ENCODE measurements at regions not wholly inside any gene's neighbourhood (a gene's known extent, or its start where the extent isn't known, plus 50 kb on each side); places are given as distances from the start of the nearest gene placed in this dataset.

GRCh38 chr22:22796724-22797123 is 90.9 kb upstream of the IGLL5 start:
- no peaks in the 10 kb centered on the region for H3K4me1 ChIP-seq (ENCODE audit: control insufficient read depth, insufficient read depth, low read length)
- H3K36me3 ChIP-seq (ENCODE audit: control insufficient read depth in 2 of 2, insufficient read depth in 1 of 2, low read length in 2 of 2) = no peaks in the 10 kb centered on the region
- ChIA-PET CTCF (interaction anchor here (0.5 to 1.6 kb wide), 6 partner anchors 9 to 302 kb away, joined by 3 to 6 read pairs (median 4); no protein-coding TSS in a partner anchor), POLR2A (no interaction called here)
- H3K27ac ChIP-seq (ENCODE audit: extremely low read depth, low read depth, low read length) = no peak overlapping the region
- H3K4me3 ChIP-seq (ENCODE audit: low read depth, low read length) = no peak overlapping the region
- H3K9me3 ChIP-seq (ENCODE audit: control insufficient read depth, insufficient read depth, low read depth, low read length) = no peaks in the 10 kb centered on the region
- TF ChIP-seq ATF2 (tag by site-specific recombination; IDR thresholded peaks at IDR 0.05; ENCODE audit: low read depth) = no peak
- no peak for TF ChIP-seq ZFP3 (tag by site-specific recombination; IDR thresholded peaks at IDR 0.05; ENCODE audit: low read depth)
- no peak for TF ChIP-seq PRDM6 (tag by site-specific recombination; IDR thresholded peaks at IDR 0.05)
- no peak for TF ChIP-seq FEZF1 (tag by site-specific recombination; IDR thresholded peaks at IDR 0.05)
- no peak for TF ChIP-seq HOXD13 (CRISPR knock-in tag; IDR thresholded peaks at IDR 0.05; ENCODE audit: borderline replicate concordance)
- no peak for TF ChIP-seq ZNF114 (tag by site-specific recombination; IDR thresholded peaks at IDR 0.05)
- TF ChIP-seq ZNF549 (tag by site-specific recombination; IDR thresholded peaks at IDR 0.05) = no peak
- no peak for TF ChIP-seq REST (tag by site-specific recombination; IDR thresholded peaks at IDR 0.05)
- no peak for TF ChIP-seq GFI1B (tag by site-specific recombination; IDR thresholded peaks at IDR 0.05)
- TF ChIP-seq ZNF624 (tag by site-specific recombination; IDR thresholded peaks at IDR 0.05) = no peak
- no peak for TF ChIP-seq ZNF571 (tag by site-specific recombination; IDR thresholded peaks at IDR 0.05)
- TF ChIP-seq ZNF214 (tag by site-specific recombination; IDR thresholded peaks at IDR 0.05; ENCODE audit: borderline replicate concordance) = no peak

- no peaks in the 10 kb centered on the region for H3K36me3 ChIP-seq (ENCODE audit: control insufficient read depth in 2 of 2, insufficient read depth in 1 of 2, low read length in 2 of 2)
- H3K4me3 ChIP-seq (ENCODE audit: low read depth, low read length) = no peak overlapping the region
- POLR2A ChIA-PET = no interaction called here
- H3K27ac ChIP-seq (ENCODE audit: extremely low read depth, low read depth, low read length) = no peak overlapping the region
- TF ChIP-seq ZNF248 (tag by site-specific recombination; IDR thresholded peaks at IDR 0.05) (no peak), ZNF350 (tag by site-specific recombination; IDR thresholded peaks at IDR 0.05) (no peak), ZNF132 (tag by site-specific recombination; IDR thresholded peaks at IDR 0.05; ENCODE audit: borderline replicate concordance) (no peak), SP7 (tag by site-specific recombination; IDR thresholded peaks at IDR 0.05) (no peak), YY2 (tag by site-specific recombination; IDR thresholded peaks at IDR 0.05) (no peak), IKZF3 (tag by site-specific recombination; IDR thresholded peaks at IDR 0.05) (no peak), ZNF114 (tag by site-specific recombination; IDR thresholded peaks at IDR 0.05) (no peak)
- CTCF ChIA-PET = interaction anchor here (0.6 to 3.5 kb wide), 10 partner anchors 9 to 335 kb away, joined by 3 to 41 read pairs (median 6); no protein-coding TSS in a partner anchor
- no peaks in the 10 kb centered on the region for H3K4me1 ChIP-seq (ENCODE audit: control insufficient read depth, insufficient read depth, low read length)
- no peaks in the 10 kb centered on the region for H3K9me3 ChIP-seq (ENCODE audit: control insufficient read depth, insufficient read depth, low read depth, low read length)
These were observed 89.4 kb upstream of the IGLL5 start for GRCh38 chr22:22798232-22798616.

Measured in HEK293 (cell line).